ENCODE measurements at regions not wholly inside any gene's neighbourhood (a gene's known extent, or its start where the extent isn't known, plus 50 kb on each side); places are given as distances from the start of the nearest gene placed in this dataset.
"Not testable (repeated sequence)": the region's sequence is repeated elsewhere in the genome, so short reads cannot be mapped to it uniquely, and the experiment has no call there.

- peak; percentile 1 for DNase-seq (ENCODE audit: low read depth)
These were observed 329.4 kb upstream of the PCDH18 start for GRCh38 chr4:137861682-137862081.

- DNase-seq (ENCODE audit: low read depth) = no peak
These were observed 321.1 kb upstream of the PCDH18 start for GRCh38 chr4:137853424-137853823.

DNA sequence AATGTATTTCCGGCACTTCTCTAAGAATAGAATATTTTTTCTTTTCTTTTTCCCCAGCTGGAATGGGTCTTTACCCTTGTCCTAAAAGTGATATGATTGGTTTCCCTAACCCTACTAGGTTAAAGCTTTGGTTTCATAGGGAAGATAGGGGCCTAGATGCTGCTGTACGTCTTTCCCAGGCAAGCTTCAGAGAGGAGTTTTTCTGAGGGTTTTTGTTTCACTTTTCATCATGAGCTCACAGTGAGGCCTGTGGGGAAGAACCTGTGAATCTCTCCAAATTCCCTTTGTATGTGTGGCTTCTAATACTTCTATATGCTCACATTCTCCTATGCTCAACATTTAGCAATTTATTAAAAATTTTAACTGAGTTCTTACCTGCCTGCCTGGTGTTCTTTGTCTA, 320.0 kb upstream of the PCDH18 start:
- DNase-seq (ENCODE audit: low read depth) = no peak

GRCh38 chr4:137851435-137851834, 319.1 kb upstream of the PCDH18 start:
- DNase-seq (ENCODE audit: low read depth) = no peak

DNA sequence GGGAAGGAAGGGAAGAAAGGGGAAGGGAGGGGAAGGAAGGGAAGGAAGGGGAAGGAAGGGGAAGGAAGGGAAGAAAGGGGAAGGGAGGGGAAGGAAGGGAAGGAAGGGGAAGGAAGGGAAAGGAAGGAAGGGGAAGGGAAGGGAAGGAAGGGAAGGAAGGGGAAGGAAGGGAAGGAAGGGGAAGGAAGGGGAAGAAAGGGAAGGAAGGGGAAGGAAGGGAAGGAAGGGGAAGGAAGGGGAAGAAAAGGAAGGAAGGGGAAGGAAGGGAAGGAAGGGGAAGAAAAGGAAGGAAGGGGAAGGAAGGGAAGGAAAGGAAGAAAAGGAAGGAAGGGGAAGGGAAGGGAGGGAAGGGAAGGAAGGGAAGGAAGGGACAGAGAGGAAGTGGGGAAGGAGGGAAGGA, 295.7 kb upstream of the PCDH18 start:
- not testable (repeated sequence) for DNase-seq (ENCODE audit: low read depth)

- no peak for DNase-seq (ENCODE audit: low read depth)
These were observed 293.2 kb upstream of the PCDH18 start for GRCh38 chr4:137825505-137825904.

DNA sequence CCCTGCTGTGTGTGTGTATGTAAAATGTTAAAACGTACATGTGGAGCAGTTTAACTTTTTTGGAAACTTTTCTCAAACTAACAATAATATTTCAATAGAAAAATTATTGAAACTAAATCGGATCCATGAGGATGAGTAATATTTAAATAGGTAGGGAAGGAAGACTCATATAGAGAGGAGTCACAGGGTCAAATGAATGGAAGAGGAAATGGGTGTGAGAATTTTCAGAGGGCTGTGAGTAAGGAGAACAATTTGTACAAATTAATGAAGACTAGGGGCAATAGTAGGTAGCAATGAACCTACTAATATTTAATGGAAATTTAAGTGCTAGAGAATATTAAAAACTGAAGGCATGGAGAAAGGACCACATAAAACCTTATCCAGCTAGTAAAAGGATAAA, 290.7 kb upstream of the PCDH18 start:
- no peak for DNase-seq (ENCODE audit: low read depth)

- DNase-seq (ENCODE audit: low read depth) = peak; percentile 24
These were observed 287.7 kb upstream of the PCDH18 start for GRCh38 chr4:137819964-137820383.

DNA sequence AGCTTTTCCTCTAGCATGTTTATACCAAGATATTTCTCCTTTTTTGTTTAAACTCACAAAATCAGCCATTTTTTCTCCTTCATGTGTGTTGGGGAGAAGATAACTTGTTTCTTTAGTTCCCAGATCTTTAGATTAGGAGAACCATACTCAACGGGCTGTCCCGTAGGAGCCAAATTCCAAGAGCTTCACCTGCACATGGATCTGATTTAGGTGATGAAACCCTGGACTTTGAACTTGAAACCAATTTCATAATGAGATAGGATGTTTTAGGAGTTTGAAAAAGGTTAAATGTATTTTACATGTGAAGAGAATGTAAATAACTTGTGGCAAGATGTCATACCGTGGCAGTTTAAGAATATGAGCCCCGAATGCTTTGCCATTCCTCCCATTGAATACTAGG, 280.0 kb upstream of the PCDH18 start:
- no peak for DNase-seq (ENCODE audit: low read depth)

- no peak for DNase-seq (ENCODE audit: low read depth)
These were observed 274.1 kb upstream of the PCDH18 start for GRCh38 chr4:137806420-137806819.

DNA sequence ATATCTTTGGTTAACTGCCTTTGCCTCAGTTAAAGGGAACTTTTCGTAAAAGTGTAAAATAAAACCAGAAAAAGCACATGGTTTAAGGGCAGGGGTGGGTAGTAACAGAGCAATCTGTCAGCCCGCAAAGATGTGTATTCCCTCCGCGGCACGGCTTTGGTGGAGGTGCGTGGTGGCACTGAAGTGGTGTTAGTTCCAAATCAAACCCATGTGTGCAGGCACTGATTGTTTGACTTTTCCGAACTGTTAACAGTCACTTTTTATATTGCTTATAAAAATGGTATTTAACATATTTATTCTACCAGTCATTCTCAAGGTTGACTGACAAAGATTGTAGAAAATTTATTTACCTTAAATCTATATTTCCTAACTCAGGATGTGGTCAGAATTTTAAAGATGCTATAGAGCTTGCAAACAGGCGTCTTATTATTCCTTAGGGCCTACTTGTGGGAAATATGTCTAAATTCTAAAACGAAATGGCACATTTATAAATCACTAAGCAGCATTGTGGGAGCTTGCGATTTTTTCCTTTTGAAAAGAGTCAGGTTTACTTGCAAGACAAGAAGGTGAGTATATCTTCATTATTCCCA, 272.7 kb upstream of the PCDH18 start:
- no peak for DNase-seq (ENCODE audit: low read depth)

DNA sequence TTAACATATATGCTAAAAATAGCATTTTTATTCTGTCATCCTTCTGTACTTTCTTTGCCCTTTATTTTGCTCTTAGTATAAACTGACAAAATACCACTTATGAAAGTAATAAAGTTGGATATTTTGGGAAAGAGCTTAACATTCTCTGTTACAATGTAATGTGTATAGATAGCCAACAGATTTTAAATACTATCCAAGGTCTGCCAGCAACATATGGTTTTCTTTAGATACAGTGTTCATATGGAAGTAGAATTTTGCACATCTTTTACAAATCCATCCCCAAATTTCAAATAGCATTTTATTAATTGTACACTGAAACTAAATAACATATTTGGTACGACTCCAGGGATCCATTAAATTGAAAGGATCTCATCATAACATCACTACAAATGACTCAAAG, 268.6 kb upstream of the PCDH18 start:
- DNase-seq (ENCODE audit: low read depth) = no peak

GRCh38 chr4:137794764-137795254, 262.5 kb upstream of the PCDH18 start:
- no peak for DNase-seq (ENCODE audit: low read depth)

- not testable (repeated sequence) for DNase-seq (ENCODE audit: low read depth)
These were observed 257.0 kb upstream of the PCDH18 start for GRCh38 chr4:137789263-137789662.

DNA sequence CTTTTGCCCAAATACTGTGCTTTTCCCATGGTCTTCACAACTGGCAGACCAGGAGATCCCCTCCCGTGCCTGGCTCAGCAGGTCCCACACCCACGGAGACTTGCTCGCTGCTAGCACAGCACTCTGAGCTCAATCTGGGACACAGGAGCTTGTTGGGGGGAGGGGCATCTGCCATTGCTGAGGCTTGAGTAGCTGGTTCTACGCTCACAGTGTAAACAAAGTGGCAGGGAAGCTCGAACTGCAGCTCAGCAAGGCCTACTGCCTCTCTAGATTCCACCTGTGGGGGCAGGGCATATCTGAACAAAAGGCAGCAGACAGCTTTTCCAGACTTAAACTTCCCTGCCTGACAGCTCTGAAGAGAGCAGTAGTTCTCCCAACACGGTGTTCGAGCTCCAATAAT, 251.6 kb upstream of the PCDH18 start:
- DNase-seq (ENCODE audit: low read depth) = not testable (repeated sequence)

- DNase-seq (ENCODE audit: low read depth) = no peak
These were observed 243.4 kb upstream of the PCDH18 start for GRCh38 chr4:137775701-137776100.

- no peak for DNase-seq (ENCODE audit: low read depth)
These were observed 242.2 kb upstream of the PCDH18 start for GRCh38 chr4:137774501-137774900.

DNA sequence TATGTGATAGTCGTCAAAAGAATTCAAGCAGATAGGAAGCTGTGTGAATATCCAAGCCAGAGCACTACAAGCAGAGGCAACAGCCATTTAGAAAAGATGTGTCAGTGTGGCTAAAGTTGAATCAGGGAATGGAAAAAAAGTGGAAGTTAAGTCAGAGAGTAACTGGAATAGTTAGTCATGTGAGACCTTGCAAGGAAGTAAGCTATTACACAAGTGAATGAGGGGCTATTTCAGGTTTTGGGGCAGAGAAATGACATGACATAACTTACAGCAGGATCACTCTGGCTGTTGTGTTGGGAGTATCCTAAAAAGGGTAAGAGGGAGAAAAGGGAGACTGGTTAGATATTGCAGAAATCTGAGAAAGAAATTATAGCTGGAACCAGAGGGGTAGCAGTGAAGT, 236.6 kb upstream of the PCDH18 start:
- DNase-seq (ENCODE audit: low read depth) = no peak

- DNase-seq (ENCODE audit: low read depth) = no peak
These were observed 235.9 kb upstream of the PCDH18 start for GRCh38 chr4:137768196-137768595.

DNA sequence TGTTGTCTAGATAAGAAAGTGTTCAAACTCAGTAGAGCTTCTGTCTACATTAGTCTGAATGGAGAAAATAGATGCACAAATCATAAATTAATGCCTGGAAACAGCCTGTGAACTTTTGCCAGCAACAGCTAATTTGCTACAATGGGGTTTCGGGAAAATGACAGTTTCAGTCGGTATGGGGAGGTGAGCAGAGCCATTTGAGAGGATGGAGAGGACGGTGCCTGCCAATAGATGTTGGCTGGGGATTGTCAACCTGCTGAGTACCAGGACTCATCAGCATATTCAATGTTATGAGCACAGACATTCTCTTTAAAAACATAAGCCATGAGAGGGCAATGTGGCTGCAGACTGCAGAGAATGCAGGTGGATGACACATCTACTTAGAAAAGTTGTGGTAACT, 230.3 kb upstream of the PCDH18 start:
- no peak for DNase-seq (ENCODE audit: low read depth)

DNA sequence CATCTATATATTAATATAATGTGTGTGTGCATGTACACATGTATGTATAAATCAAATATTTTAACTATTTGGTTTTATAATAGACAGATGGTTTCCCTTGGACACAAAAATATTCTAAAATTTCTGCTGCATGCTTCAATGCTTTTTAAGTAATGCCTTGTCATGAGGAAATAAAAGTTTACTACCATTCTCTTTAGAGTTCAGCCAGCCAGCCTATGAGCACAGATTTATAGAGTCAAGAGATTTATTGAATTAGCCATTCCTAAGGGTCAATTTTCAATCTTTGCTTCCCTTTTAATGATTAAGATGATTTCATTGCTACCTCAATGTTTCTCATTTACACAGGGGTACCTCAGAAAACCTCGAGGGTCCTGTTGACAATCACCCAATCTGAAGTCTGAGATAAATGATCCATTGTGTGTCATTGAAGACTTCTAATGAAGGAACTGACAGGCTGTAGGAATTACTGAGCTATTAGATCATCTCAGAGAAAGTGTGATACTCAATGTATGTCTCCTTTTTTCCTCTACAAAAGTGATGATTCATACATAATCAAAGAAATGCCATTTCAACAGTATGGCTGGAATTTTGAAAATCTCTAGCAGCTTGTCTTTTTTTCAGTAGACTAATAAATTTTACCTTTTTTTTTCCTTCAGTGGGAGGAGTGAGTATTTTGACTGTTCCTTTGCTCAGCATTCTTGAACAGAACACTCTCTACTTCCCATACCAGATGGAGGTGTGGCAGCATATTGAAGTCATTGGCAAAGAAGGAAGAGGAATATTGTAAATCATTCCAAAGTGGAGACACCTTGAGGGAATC, 222.6 kb upstream of the PCDH18 start:
- DNase-seq (ENCODE audit: low read depth) = peak; percentile 68

- DNase-seq (ENCODE audit: low read depth) = peak; percentile 6
These were observed 217.2 kb upstream of the PCDH18 start for GRCh38 chr4:137749466-137749865.

DNA sequence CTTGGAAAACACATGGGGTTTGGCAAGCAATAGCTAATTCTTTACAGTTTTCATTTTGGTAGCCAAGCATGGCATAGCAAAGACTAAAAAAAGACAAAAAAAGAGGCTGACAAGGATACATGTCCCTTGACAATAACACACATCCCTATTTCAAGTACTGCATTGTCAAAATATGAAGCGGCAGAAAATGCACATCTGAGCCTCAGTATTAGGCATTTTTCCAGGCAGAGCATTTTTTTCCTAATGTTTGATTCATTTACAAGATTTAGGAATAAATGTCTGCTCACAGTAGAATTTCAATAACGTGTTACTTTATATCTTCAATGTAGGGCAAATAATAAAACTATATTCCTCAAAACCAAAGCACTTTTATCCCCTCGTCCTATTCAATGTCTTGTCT, 216.3 kb upstream of the PCDH18 start:
- DNase-seq (ENCODE audit: low read depth) = no peak

- no peak for DNase-seq (ENCODE audit: low read depth)
These were observed 207.8 kb upstream of the PCDH18 start for GRCh38 chr4:137740141-137740540.

Measured in GM04504 (cell line).